CD8-positive, alpha-beta memory T cell (primary cell): ENCODE measurements at regions not wholly inside any gene's neighbourhood (a gene's known extent, or its start where the extent isn't known, plus 50 kb on each side); places are given as distances from the start of the nearest gene placed in this dataset.

Source experiments
- CTCF ChIA-PET: fragments of 350-600 bp; sonication (Branson Sonifier 250); formaldehyde crosslinking; loops from one replicate; lab custom pipeline; 2021; ENCODE audit warnings: antibody characterized with exemption; lab: Charles Lee
- POLR2A ChIA-PET: fragments of 350-600 bp; sonication (Branson Sonifier 250); formaldehyde crosslinking; loops from one replicate; lab custom pipeline; 2021; ENCODE audit warnings: antibody characterized with exemption; lab: Charles Lee
- DNase-seq, 5 donors: peaks; one replicate each; pipeline versions ENCODE4 v3.0.0 to v3.0.0-alpha.2; 2020 to 2022; ENCODE audit warnings: mixed read lengths in 1 of 5
- H3K27ac ChIP-seq: one replicate; pipeline ENCODE4 v1.7.0; 2013; ENCODE audit warnings: low read depth, mild to moderate bottlenecking, low read length, moderate library complexity
- H3K27me3 ChIP-seq: 2 replicates; pipeline ENCODE4 v1.7.0; 2013; ENCODE audit warnings: low read length, mild to moderate bottlenecking; ENCODE audit not compliant: insufficient read depth, poor library complexity, severe bottlenecking
- H3K36me3 ChIP-seq: 2 replicates; pipeline ENCODE4 v1.7.0; 2013; ENCODE audit warnings: mild to moderate bottlenecking, low read length, moderate library complexity; ENCODE audit not compliant: insufficient read depth
- H3K4me1 ChIP-seq: 2 replicates; pipeline ENCODE4 v1.7.0; 2013; ENCODE audit warnings: mild to moderate bottlenecking, low read length, moderate library complexity; ENCODE audit not compliant: insufficient read depth
- H3K4me3 ChIP-seq: 2 replicates; pipeline ENCODE4 v1.7.0; 2013; ENCODE audit warnings: mild to moderate bottlenecking, low read length
- H3K9me3 ChIP-seq: 2 replicates; pipeline ENCODE4 v1.7.0; 2013; ENCODE audit warnings: mild to moderate bottlenecking, low read length
- H3K27ac Mint-ChIP-seq, 8 donors: one replicate each; pipeline ENCODE4 v1.8.0; 2020 to 2021; ENCODE audit warnings: mixed read lengths in 8 of 8, mild to moderate bottlenecking in 6 of 8, inconsistent platforms in 3 of 8, moderate library complexity in 3 of 8
- H3K27me3 Mint-ChIP-seq, 2 donors: one replicate each; pipeline ENCODE4 v1.8.0; 2020 to 2021; ENCODE audit warnings: mixed read lengths in 2 of 2, mild to moderate bottlenecking in 1 of 2, moderate library complexity in 1 of 2
- H3K36me3 Mint-ChIP-seq, 3 donors: one replicate each; pipeline ENCODE4 v1.8.0; 2020 to 2021; ENCODE audit warnings: mixed read lengths in 3 of 3, inconsistent platforms in 1 of 3, mild to moderate bottlenecking in 1 of 3
- H3K4me1 Mint-ChIP-seq, 3 donors: one replicate each; pipeline ENCODE4 v1.8.0; 2020 to 2021; ENCODE audit warnings: mixed read lengths in 3 of 3, inconsistent platforms in 1 of 3, mild to moderate bottlenecking in 1 of 3
- H3K4me3 Mint-ChIP-seq, 7 donors: one replicate each; pipeline ENCODE4 v1.8.0; 2020 to 2021; ENCODE audit warnings: mixed read lengths in 7 of 7, mild to moderate bottlenecking in 6 of 7, moderate library complexity in 4 of 7, inconsistent platforms in 2 of 7
- H3K9me3 Mint-ChIP-seq, 5 donors: one replicate each; pipeline ENCODE4 v1.8.0; 2020 to 2022; ENCODE audit warnings: mixed read lengths in 5 of 5, mild to moderate bottlenecking in 3 of 5, moderate library complexity in 2 of 5, inconsistent platforms in 1 of 5

DNA sequence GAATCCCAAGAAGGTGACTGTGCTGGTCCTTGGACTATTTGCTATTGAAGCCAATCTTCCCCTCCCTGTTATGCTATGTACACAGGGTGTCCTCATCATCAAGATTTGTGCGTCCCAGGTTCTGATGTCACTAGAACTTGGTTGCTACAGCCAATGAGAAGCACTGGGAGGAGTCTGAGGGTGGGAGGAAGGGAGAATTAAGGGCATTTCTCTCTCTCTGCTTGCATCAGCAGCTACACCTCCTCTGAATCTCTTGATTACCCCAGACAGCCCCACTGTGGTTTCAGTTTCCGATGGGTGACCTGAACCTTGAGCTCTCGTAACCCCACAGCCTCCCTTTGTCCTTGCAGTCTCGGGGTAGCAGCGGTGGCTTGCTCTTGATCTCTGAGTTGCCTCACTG lies 212.4 kb upstream of the SESN3 start:
- H3K4me3 ChIP-seq = no peak overlapping the region
- Mint-ChIP-seq H3K27ac (peak overlapping the region in 2 of 8 donors; percentile 48 to 64), H3K4me1 (peaks cover 8 to 15% (median 15%) of the 10 kb centered on the region in 3 donors), H3K36me3 (no peaks in the 10 kb centered on the region), H3K9me3 (peaks cover 0 to 3% (median 0%) of the 10 kb centered on the region in 5 donors), H3K4me3 (peak overlapping the region in 2 of 7 donors; percentile 26 to 37), H3K27me3 (no peaks in the 10 kb centered on the region)
- no peaks in the 10 kb centered on the region for H3K9me3 ChIP-seq
- no peak overlapping the region for H3K27ac ChIP-seq
- DNase-seq = no peak
- ChIA-PET POLR2A (no interaction called here), CTCF (interaction anchor here (0.9 to 1.4 kb wide), 2 partner anchors 10 to 262 kb away, joined by 3 to 4 read pairs; no protein-coding TSS in a partner anchor)
- H3K36me3 ChIP-seq = no peaks in the 10 kb centered on the region
- H3K4me1 ChIP-seq = peaks cover 9% of the 10 kb centered on the region
- H3K27me3 ChIP-seq = no peaks in the 10 kb centered on the region

DNA sequence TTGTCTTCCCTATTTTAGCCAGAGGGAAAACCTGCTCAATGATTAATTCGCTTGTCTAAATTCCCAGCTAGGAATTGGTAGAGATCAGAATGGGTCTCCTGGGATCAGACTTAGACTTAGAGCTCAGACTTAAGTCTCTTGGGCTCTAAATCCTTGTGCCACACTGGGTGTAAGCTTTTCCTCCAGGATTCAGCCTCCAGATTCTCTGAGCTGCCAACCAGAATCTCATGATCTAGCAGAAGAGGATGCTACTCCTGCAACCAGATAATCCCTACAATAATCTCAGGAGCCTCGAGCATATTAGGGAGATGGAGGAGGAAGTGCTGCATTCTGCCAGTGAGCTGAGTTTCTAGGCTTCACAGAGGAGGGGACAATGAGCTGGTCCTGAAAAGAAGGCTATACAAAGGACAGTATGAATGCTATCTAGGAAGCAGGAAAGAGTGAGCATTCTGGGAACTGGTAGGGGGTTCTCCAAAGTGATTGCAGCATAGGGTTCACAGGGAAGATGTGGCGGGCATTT lies 211.6 kb upstream of the SESN3 start:
- CTCF ChIA-PET = no interaction called here

DNA sequence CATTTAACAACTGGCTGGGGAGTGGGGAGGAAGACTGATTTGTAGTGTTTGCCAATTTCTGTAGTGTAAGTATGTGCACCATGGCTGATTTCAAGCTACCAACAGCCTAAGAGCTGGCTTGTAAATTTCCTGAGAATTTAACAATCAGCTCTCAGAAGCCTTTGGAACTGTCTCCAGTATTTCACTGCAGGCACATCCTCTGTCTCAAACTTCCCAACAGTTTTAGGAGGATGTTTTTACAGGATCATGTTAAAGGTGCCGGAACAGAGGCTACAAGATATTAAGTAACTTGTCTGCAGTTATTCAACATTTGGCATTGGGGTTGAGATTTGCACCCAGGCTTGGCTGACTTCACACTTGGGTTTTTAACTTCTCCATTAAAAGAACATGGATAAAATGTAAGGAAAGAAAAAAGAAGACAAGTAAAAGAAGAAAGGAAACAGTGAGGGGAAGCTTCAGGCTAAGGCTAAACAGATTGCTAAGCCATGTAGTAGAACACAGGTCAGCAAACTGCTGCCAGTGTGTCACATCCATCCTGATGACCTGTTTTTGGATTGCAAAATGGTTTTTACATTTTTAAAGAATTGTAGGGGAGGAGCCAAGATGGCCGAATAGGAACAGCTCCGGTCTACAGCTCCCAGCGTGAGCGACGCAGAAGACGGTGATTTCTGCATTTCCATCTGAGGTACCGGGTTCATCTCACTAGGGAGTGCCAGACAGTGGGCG lies 204.8 kb upstream of the SESN3 start:
- DNase-seq = no peak
- no peaks in the 10 kb centered on the region for H3K9me3 ChIP-seq
- Mint-ChIP-seq H3K36me3 (no peaks in the 10 kb centered on the region), H3K27me3 (peaks cover 1 to 24% of the 10 kb centered on the region in 2 donors), H3K27ac (no peak overlapping the region), H3K4me3 (no peak overlapping the region), H3K4me1 (peaks cover 10 to 16% (median 10%) of the 10 kb centered on the region in 3 donors), H3K9me3 (peaks cover 0 to 2% (median 0%) of the 10 kb centered on the region in 5 donors)
- no peaks in the 10 kb centered on the region for H3K27me3 ChIP-seq
- POLR2A ChIA-PET = no interaction called here
- H3K36me3 ChIP-seq = no peaks in the 10 kb centered on the region
- CTCF ChIA-PET = no interaction called here
- H3K4me3 ChIP-seq = no peak overlapping the region
- peaks cover 12% of the 10 kb centered on the region for H3K4me1 ChIP-seq
- H3K27ac ChIP-seq = no peak overlapping the region

More for the DNA sequence above, 211.6 kb upstream of the SESN3 start:
- Histone ChIP-seq H3K27me3 (no peaks in the 10 kb centered on the region), H3K4me3 (no peak overlapping the region), H3K4me1 (peaks cover 9% of the 10 kb centered on the region), H3K9me3 (no peaks in the 10 kb centered on the region), H3K36me3 (no peaks in the 10 kb centered on the region), H3K27ac (no peak overlapping the region)
- H3K36me3 Mint-ChIP-seq = no peaks in the 10 kb centered on the region
- POLR2A ChIA-PET = no interaction called here
- peaks cover 8 to 15% (median 15%) of the 10 kb centered on the region in 3 donors for H3K4me1 Mint-ChIP-seq
- H3K27ac Mint-ChIP-seq = peak overlapping the region in 1 of 8 donors; percentile 12
- peaks cover 0 to 3% (median 0%) of the 10 kb centered on the region in 5 donors for H3K9me3 Mint-ChIP-seq
- H3K27me3 Mint-ChIP-seq = no peaks in the 10 kb centered on the region
- no peak overlapping the region for H3K4me3 Mint-ChIP-seq
- DNase-seq = no peak

DNA sequence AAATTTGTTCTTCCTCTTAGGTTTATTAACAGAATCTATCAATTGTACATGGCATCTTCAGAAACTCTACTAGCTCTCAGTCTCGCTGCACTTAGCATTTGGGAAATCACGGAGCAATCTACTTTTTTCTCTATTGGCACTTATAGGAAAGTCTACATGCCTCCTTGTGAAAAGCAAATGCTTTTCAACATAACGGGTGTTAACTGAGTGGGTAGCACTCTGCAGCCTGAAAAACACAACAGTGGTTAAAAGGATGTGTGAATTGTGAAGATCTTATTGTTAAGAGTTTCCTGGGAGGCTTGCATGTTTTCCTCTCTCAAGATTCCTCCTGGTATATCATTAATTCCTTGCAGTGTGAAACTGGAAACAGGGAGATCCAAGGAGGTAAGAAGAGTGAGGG lies 204.2 kb upstream of the SESN3 start:
- peaks cover 1 to 24% of the 10 kb centered on the region in 2 donors for H3K27me3 Mint-ChIP-seq
- Histone ChIP-seq H3K36me3 (no peaks in the 10 kb centered on the region), H3K27ac (no peak overlapping the region), H3K27me3 (no peaks in the 10 kb centered on the region), H3K9me3 (no peaks in the 10 kb centered on the region), H3K4me3 (no peak overlapping the region), H3K4me1 (peaks cover 12% of the 10 kb centered on the region)
- H3K27ac Mint-ChIP-seq = peak overlapping the region in 1 of 8 donors; percentile 8
- CTCF ChIA-PET = no interaction called here
- no peak overlapping the region for H3K4me3 Mint-ChIP-seq
- POLR2A ChIA-PET = no interaction called here
- DNase-seq = no peak
- no peaks in the 10 kb centered on the region for H3K36me3 Mint-ChIP-seq
- peaks cover 10 to 16% (median 10%) of the 10 kb centered on the region in 3 donors for H3K4me1 Mint-ChIP-seq
- H3K9me3 Mint-ChIP-seq = peaks cover 0 to 2% (median 0%) of the 10 kb centered on the region in 5 donors

DNA sequence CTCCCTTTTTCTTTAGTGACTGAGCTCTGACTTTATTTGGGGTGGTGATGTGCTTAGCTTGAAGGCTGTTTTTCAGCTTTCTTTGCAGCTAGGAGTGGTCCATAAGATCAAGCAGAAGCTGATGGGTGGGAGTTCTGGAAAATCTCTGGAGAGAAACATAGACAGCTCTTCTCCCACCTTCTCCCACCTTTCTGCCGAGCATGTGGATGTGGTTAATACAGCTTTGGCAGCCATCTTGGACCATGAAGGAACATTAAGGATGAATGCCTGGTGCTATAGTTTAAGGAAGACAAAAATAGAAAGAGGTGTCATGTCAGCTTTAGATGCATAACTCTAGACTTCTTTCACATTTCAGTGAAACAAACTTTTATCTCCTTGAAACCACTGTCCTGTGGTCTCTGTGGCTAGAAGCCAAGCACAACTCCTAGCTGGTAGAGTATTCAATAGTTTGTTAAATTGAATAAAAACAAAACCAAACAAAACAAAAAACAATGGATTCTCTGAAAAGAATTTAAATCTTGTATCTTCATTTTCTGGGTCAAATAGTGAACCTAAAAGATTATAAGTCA lies 203.6 kb upstream of the SESN3 start:
- H3K27ac Mint-ChIP-seq = no peak overlapping the region
- Histone ChIP-seq H3K9me3 (no peaks in the 10 kb centered on the region), H3K4me1 (peaks cover 12% of the 10 kb centered on the region), H3K4me3 (no peak overlapping the region), H3K27me3 (no peaks in the 10 kb centered on the region), H3K27ac (no peak overlapping the region), H3K36me3 (no peaks in the 10 kb centered on the region)
- DNase-seq = no peak
- ChIA-PET CTCF (no interaction called here), POLR2A (no interaction called here)
- no peaks in the 10 kb centered on the region for H3K36me3 Mint-ChIP-seq
- H3K9me3 Mint-ChIP-seq = peaks cover 0 to 2% (median 0%) of the 10 kb centered on the region in 5 donors
- H3K27me3 Mint-ChIP-seq = peaks cover 1 to 24% of the 10 kb centered on the region in 2 donors
- no peak overlapping the region for H3K4me3 Mint-ChIP-seq
- H3K4me1 Mint-ChIP-seq = peaks cover 10 to 16% (median 10%) of the 10 kb centered on the region in 3 donors

DNA sequence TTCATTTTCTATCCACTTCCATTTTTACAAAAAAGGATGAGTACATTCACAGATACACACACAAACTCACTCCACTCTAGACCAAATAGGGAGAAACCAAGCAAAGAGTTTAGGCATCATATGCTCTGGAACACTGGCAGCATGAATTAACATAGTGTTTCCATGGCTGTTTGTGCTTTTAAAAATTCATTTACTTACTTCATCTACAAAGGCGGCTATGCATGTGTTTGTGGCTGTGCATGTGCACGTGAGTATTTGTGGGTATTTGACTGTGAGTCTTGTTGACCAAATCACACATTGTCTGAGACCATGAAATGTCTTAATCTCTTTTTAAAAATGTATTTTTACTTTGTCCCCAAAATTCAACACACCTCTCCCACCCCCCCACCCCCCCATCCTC lies 203.0 kb upstream of the SESN3 start:
- no peaks in the 10 kb centered on the region for H3K36me3 Mint-ChIP-seq
- CTCF ChIA-PET = no interaction called here

DNA sequence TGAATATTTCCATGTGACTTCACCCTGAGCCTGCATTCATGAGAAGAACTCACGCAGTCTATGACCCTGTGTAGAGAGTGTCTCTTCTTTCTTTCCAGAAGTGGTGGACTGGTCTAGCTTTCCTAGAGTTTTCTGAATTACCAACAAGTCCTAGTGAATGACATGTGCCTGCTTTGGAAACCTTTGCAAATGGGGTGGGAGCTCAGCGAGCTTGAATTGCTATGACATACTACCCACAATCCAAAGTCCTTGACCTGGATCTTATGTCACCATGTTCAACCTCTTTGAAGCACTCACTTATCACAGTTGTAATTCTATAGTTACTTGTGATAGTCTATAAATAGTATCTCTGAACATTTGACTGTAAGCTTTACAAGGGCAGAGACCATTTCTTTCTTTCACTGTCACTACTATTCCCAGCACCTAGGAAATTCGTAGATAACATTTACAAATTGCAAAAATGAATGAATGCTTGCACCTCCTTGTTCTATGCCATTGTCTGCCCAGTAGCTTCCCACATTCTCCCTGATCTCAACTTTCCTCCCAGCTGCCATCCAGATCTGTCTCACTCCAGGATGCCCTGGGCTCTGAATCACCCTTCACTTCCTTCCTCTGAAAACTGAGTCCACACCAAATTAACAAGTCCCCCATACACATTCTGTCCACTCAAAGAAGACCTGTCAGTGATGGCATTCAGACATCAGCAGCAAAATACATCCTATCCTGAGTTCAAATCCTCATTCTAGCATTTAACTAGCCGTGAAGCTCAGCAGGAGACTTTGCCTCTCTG lies 201.9 kb upstream of the SESN3 start:
- peaks cover 1 to 24% of the 10 kb centered on the region in 2 donors for H3K27me3 Mint-ChIP-seq

More for the DNA sequence above, 203.0 kb upstream of the SESN3 start:
- DNase-seq = no peak
- Mint-ChIP-seq H3K4me1 (peaks cover 10 to 16% (median 10%) of the 10 kb centered on the region in 3 donors), H3K4me3 (no peak overlapping the region), H3K9me3 (peaks cover 0 to 2% (median 0%) of the 10 kb centered on the region in 5 donors), H3K27me3 (peaks cover 1 to 24% of the 10 kb centered on the region in 2 donors), H3K27ac (no peak overlapping the region)
- H3K27ac ChIP-seq = no peak overlapping the region
- POLR2A ChIA-PET = no interaction called here
- no peaks in the 10 kb centered on the region for H3K36me3 ChIP-seq
- no peaks in the 10 kb centered on the region for H3K9me3 ChIP-seq
- no peaks in the 10 kb centered on the region for H3K27me3 ChIP-seq
- no peak overlapping the region for H3K4me3 ChIP-seq
- H3K4me1 ChIP-seq = peaks cover 12% of the 10 kb centered on the region

More for the DNA sequence above, 201.9 kb upstream of the SESN3 start:
- Histone ChIP-seq H3K27ac (no peak overlapping the region), H3K9me3 (no peaks in the 10 kb centered on the region), H3K4me1 (peaks cover 12% of the 10 kb centered on the region), H3K36me3 (no peaks in the 10 kb centered on the region), H3K27me3 (no peaks in the 10 kb centered on the region), H3K4me3 (no peak overlapping the region)
- no peak for DNase-seq
- Mint-ChIP-seq H3K4me3 (no peak overlapping the region), H3K36me3 (no peaks in the 10 kb centered on the region), H3K9me3 (peaks cover 0 to 2% (median 0%) of the 10 kb centered on the region in 5 donors), H3K27ac (peak overlapping the region in 1 of 8 donors; percentile 1), H3K4me1 (peaks cover 10 to 16% (median 10%) of the 10 kb centered on the region in 3 donors)
- CTCF ChIA-PET = interaction anchor here (1.3 to 1.4 kb wide), 2 partner anchors 11 to 12 kb away, joined by 3 to 4 read pairs; no protein-coding TSS in a partner anchor
- POLR2A ChIA-PET = no interaction called here
